Endothelial cell (in vitro differentiated cells): ENCODE measurements at regions not wholly inside any gene's neighbourhood (a gene's known extent, or its start where the extent isn't known, plus 50 kb on each side); places are given as distances from the start of the nearest gene placed in this dataset.

Experiments
- DNase-seq: peaks from one replicate; pipeline ENCODE4 v3.0.0; 2021; ENCODE audit warnings: low spot score
- H3K27ac Mint-ChIP-seq: one replicate; pipeline ENCODE4 v1.8.0; 2021; ENCODE audit warnings: mixed read lengths, inconsistent platforms; ENCODE audit not compliant: unreplicated experiment
- H3K27me3 Mint-ChIP-seq: one replicate; pipeline ENCODE4 v1.8.0; 2021; ENCODE audit warnings: mild to moderate bottlenecking, moderate library complexity, mixed read lengths, inconsistent platforms; ENCODE audit not compliant: unreplicated experiment
- H3K36me3 Mint-ChIP-seq: one replicate; pipeline ENCODE4 v1.8.0; 2021; ENCODE audit warnings: mild to moderate bottlenecking, low read depth, mixed read lengths, inconsistent platforms; ENCODE audit not compliant: unreplicated experiment
- H3K4me1 Mint-ChIP-seq: one replicate; pipeline ENCODE4 v1.8.0; 2021; ENCODE audit warnings: mild to moderate bottlenecking, mixed read lengths, inconsistent platforms; ENCODE audit not compliant: unreplicated experiment
- H3K4me3 Mint-ChIP-seq: one replicate; pipeline ENCODE4 v1.8.0; 2021; ENCODE audit warnings: mild to moderate bottlenecking, mixed read lengths, inconsistent platforms; ENCODE audit not compliant: unreplicated experiment
- H3K9me3 Mint-ChIP-seq: one replicate; pipeline ENCODE4 v1.8.0; 2021; ENCODE audit warnings: mixed read lengths, inconsistent platforms; ENCODE audit not compliant: unreplicated experiment
- CTCF ChIP-seq: fragments of 200-600 bp; sonication (generic); IDR thresholded peaks from one replicate; pipeline ENCODE4 v1.5.0; 2021; ENCODE audit warnings: antibody characterized with exemption; ENCODE audit not compliant: unreplicated experiment

DNA sequence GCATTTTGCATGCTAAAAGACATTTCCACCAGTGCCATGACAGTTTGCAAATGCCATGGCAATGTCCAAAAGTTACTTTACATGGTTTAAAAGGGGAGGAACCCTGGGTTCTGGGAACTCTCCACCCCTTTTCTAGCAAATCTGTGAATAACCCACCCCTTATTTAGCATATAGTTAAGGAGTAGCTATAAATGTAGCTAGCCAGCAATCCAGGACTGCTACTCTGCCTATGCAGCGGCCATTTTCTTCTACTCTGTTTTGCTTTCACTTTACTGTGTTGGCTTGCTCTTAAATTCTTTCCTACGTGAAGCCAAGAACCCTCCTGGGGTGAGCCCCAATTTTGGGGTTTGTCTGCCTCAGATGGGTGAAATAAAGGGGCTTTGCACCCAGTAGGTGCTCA lies 141.0 kb downstream of the PTPN11 start:
- no peaks in the 10 kb centered on the region for H3K4me1 Mint-ChIP-seq
- H3K27me3 Mint-ChIP-seq: peaks cover 4% of the 10 kb centered on the region
- H3K4me3 Mint-ChIP-seq: no peak overlapping the region
- no peaks in the 10 kb centered on the region for H3K36me3 Mint-ChIP-seq
- TF ChIP-seq CTCF: no peak
- H3K9me3 Mint-ChIP-seq: no peaks in the 10 kb centered on the region
- no peak overlapping the region for H3K27ac Mint-ChIP-seq
- DNase-seq: no peak

GRCh38 chr12:112564160-112564784 lies 145.5 kb downstream of the PTPN11 start:
- H3K36me3 Mint-ChIP-seq: no peaks in the 10 kb centered on the region
- H3K27ac Mint-ChIP-seq: no peak overlapping the region
- no peaks in the 10 kb centered on the region for H3K4me1 Mint-ChIP-seq
- no peak overlapping the region for H3K4me3 Mint-ChIP-seq
- peaks cover 4% of the 10 kb centered on the region for H3K27me3 Mint-ChIP-seq
- no peak for TF ChIP-seq CTCF
- no peaks in the 10 kb centered on the region for H3K9me3 Mint-ChIP-seq
- no peak for DNase-seq

GRCh38 chr12:112568641-112569040 lies 149.9 kb downstream of the PTPN11 start:
- no peak for TF ChIP-seq CTCF
- no peaks in the 10 kb centered on the region for H3K36me3 Mint-ChIP-seq
- no peak for DNase-seq
- no peak overlapping the region for H3K4me3 Mint-ChIP-seq
- H3K9me3 Mint-ChIP-seq: no peaks in the 10 kb centered on the region
- H3K4me1 Mint-ChIP-seq: no peaks in the 10 kb centered on the region
- H3K27me3 Mint-ChIP-seq: peaks cover 4% of the 10 kb centered on the region
- H3K27ac Mint-ChIP-seq: no peak overlapping the region

- H3K4me1 Mint-ChIP-seq: no peaks in the 10 kb centered on the region
- no peak for TF ChIP-seq CTCF
- H3K27ac Mint-ChIP-seq: no peak overlapping the region
- H3K36me3 Mint-ChIP-seq: no peaks in the 10 kb centered on the region
- no peak overlapping the region for H3K4me3 Mint-ChIP-seq
- no peak for DNase-seq
- no peaks in the 10 kb centered on the region for H3K9me3 Mint-ChIP-seq
- peaks cover 4% of the 10 kb centered on the region for H3K27me3 Mint-ChIP-seq
Measured at GRCh38 chr12:112570096-112570495, 151.3 kb downstream of the PTPN11 start.

DNA sequence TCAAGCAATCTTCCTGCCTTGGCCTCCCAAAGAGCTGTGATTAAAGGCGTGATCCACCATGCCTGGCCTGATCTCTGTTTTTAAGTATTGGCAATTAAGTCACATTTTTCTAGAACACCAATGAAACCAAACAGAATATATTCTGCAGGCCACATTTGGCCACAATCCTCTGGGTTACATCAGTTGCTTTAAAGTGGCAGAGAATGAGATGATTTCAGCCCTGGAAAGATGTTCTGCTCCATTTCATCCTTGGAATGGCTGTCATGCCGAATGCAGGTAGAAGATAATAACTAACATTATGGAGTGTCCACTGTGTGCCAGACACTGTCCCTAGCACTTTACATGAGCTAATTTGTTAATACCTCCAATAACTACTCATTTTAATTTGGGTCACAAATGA lies 154.4 kb downstream of the PTPN11 start:
- Mint-ChIP-seq H3K27me3 (peaks cover 9% of the 10 kb centered on the region), H3K36me3 (no peaks in the 10 kb centered on the region), H3K4me1 (peaks cover 2% of the 10 kb centered on the region), H3K4me3 (no peak overlapping the region), H3K9me3 (no peaks in the 10 kb centered on the region), H3K27ac (no peak overlapping the region)
- no peak for TF ChIP-seq CTCF
- no peak for DNase-seq
